ENCODE measurements at regions not wholly inside any gene's neighbourhood (a gene's known extent, or its start where the extent isn't known, plus 50 kb on each side); places are given as distances from the start of the nearest gene placed in this dataset.

GRCh38 chr7:153835712-153836265 lies 216.4 kb upstream of the DPP6 start:
- DNase-seq: no peak

- no peak for DNase-seq
Observed at GRCh38 chr7:153838591-153838990, 213.6 kb upstream of the DPP6 start.

GRCh38 chr7:153840861-153841260 lies 211.3 kb upstream of the DPP6 start:
- no peak for DNase-seq

GRCh38 chr7:153847828-153848227 lies 204.4 kb upstream of the DPP6 start:
- DNase-seq: no peak

GRCh38 chr7:153852261-153852660 lies 199.9 kb upstream of the DPP6 start:
- no peak for DNase-seq

GRCh38 chr7:153858355-153858754 lies 193.8 kb upstream of the DPP6 start:
- DNase-seq: no peak

- no peak for DNase-seq
Observed at GRCh38 chr7:153859239-153859638, 193.0 kb upstream of the DPP6 start.

- DNase-seq: peak; percentile 63
Observed at GRCh38 chr7:153886506-153887441, 165.4 kb upstream of the DPP6 start.

- DNase-seq: peak; percentile 24
Observed at GRCh38 chr7:153887749-153888569, 164.2 kb upstream of the DPP6 start.

GRCh38 chr7:153891990-153892389 lies 160.2 kb upstream of the DPP6 start:
- DNase-seq: no peak

GRCh38 chr7:153902862-153903261 lies 149.3 kb upstream of the DPP6 start:
- DNase-seq: no peak

- DNase-seq: no peak
Observed at GRCh38 chr7:153912211-153912610, 140.0 kb upstream of the DPP6 start.

- DNase-seq: no peak
Observed at GRCh38 chr7:153920126-153920525, 132.1 kb upstream of the DPP6 start.

- no peak for DNase-seq
Observed at GRCh38 chr7:153920897-153921296, 131.3 kb upstream of the DPP6 start.

GRCh38 chr7:153921408-153921807 lies 130.8 kb upstream of the DPP6 start:
- DNase-seq: no peak

GRCh38 chr7:153930696-153931095 lies 121.5 kb upstream of the DPP6 start:
- DNase-seq: no peak

GRCh38 chr7:153934048-153934447 lies 118.2 kb upstream of the DPP6 start:
- no peak for DNase-seq

GRCh38 chr7:153934629-153935028 lies 117.6 kb upstream of the DPP6 start:
- no peak for DNase-seq

GRCh38 chr7:153935095-153935494 lies 117.1 kb upstream of the DPP6 start:
- no peak for DNase-seq

- no peak for DNase-seq
Observed at GRCh38 chr7:153938451-153938850, 113.7 kb upstream of the DPP6 start.

- DNase-seq: no peak
Observed at GRCh38 chr7:153939177-153939576, 113.0 kb upstream of the DPP6 start.

GRCh38 chr7:153939654-153940053 lies 112.5 kb upstream of the DPP6 start:
- DNase-seq: no peak

GRCh38 chr7:153941061-153941460 lies 111.1 kb upstream of the DPP6 start:
- no peak for DNase-seq

Data from left kidney (tissue), 1 donor.